SK-N-MC (cell line): ENCODE measurements at regions not wholly inside any gene's neighbourhood (a gene's known extent, or its start where the extent isn't known, plus 50 kb on each side); places are given as distances from the start of the nearest gene placed in this dataset.

Experiments used
- DNase-seq: peaks from one replicate; pipeline ENCODE4 v3.0.0-alpha.2; 2011; ENCODE audit warnings: low read depth, low spot score
- H3K27ac ChIP-seq: fragments of 200-600 bp; sonication (generic); 2 replicates; pipeline ENCODE4 v1.5.1; 2016; ENCODE audit warnings: mixed run types
- H3K36me3 ChIP-seq: fragments of 200-600 bp; sonication (generic); 2 replicates; pipeline ENCODE4 v1.6.1; 2017; ENCODE audit warnings: antibody characterized with exemption, low read length, mixed read lengths; ENCODE audit not compliant: insufficient read depth
- H3K4me3 ChIP-seq: fragments of 200-600 bp; sonication (generic); 2 replicates; pipeline ENCODE4 v1.5.1; 2016
- H3K9ac ChIP-seq: fragments of 200-600 bp; sonication (generic); 2 replicates; pipeline ENCODE4 v1.8.0; 2017; ENCODE audit warnings: mixed run types, mixed read lengths; ENCODE audit not compliant: insufficient read length
- H3K9me3 ChIP-seq: fragments of 200-600 bp; sonication (generic); 2 replicates; pipeline ENCODE4 v1.6.1; 2017; ENCODE audit warnings: low read depth, mild to moderate bottlenecking, antibody characterized with exemption, low read length, moderate library complexity, mixed read lengths
- EZH2 ChIP-seq: fragments of 200-600 bp; sonication (generic); IDR thresholded peaks from one replicate; pipeline ENCODE4 v1.6.1; 2017; ENCODE audit warnings: antibody characterized with exemption
- FOXP2 ChIP-seq: optimal IDR thresholded peaks from 2 replicates; pipeline ENCODE3; 2011; ENCODE audit warnings: mild to moderate bottlenecking, moderate library complexity; ENCODE audit not compliant: insufficient read depth; ENCODE audit errors: extremely low read length, control extremely low read depth
- POLR2AphosphoS5 ChIP-seq: IDR thresholded peaks from 2 replicates; pipeline ENCODE4 v1.6.1; 2012; ENCODE audit warnings: mild to moderate bottlenecking, low read depth, low read length, borderline replicate concordance

- DNase-seq: no peak
- TF ChIP-seq FOXP2: no peak
- Histone ChIP-seq H3K4me3 (no peak overlapping the region), H3K9me3 (no peaks in the 10 kb centered on the region), H3K9ac (no peak overlapping the region), H3K36me3 (no peaks in the 10 kb centered on the region), H3K27ac (no peak overlapping the region)
Measured at GRCh38 chr15:69535101-69535638, 82.6 kb downstream of the RPLP1 start.

GRCh38 chr15:69535998-69536397 lies 83.4 kb downstream of the RPLP1 start:
- Histone ChIP-seq H3K9me3 (no peaks in the 10 kb centered on the region), H3K9ac (no peak overlapping the region), H3K27ac (no peak overlapping the region), H3K36me3 (no peaks in the 10 kb centered on the region), H3K4me3 (no peak overlapping the region)
- TF ChIP-seq FOXP2: no peak
- no peak for TF ChIP-seq POLR2AphosphoS5
- TF ChIP-seq EZH2: no peak
- DNase-seq: no peak

- TF ChIP-seq FOXP2 (no peak), EZH2 (no peak), POLR2AphosphoS5 (no peak)
- Histone ChIP-seq H3K36me3 (no peaks in the 10 kb centered on the region), H3K27ac (no peak overlapping the region), H3K4me3 (no peak overlapping the region), H3K9me3 (no peaks in the 10 kb centered on the region), H3K9ac (no peak overlapping the region)
- DNase-seq: no peak
Measured at GRCh38 chr15:69536726-69537512, 84.3 kb downstream of the RPLP1 start.

- TF ChIP-seq FOXP2: no peak
- Histone ChIP-seq H3K9me3 (no peaks in the 10 kb centered on the region), H3K36me3 (no peaks in the 10 kb centered on the region), H3K9ac (no peak overlapping the region), H3K27ac (no peak overlapping the region), H3K4me3 (no peak overlapping the region)
- DNase-seq: no peak
Measured at GRCh38 chr15:69537901-69538300, 85.3 kb downstream of the RPLP1 start.

GRCh38 chr15:69538379-69538778 lies 85.8 kb downstream of the RPLP1 start:
- TF ChIP-seq EZH2 (no peak), FOXP2 (no peak), POLR2AphosphoS5 (no peak)
- no peaks in the 10 kb centered on the region for H3K9me3 ChIP-seq
- H3K9ac ChIP-seq: no peak overlapping the region
- no peak overlapping the region for H3K27ac ChIP-seq
- H3K4me3 ChIP-seq: no peak overlapping the region
- no peaks in the 10 kb centered on the region for H3K36me3 ChIP-seq
- no peak for DNase-seq

GRCh38 chr15:69539345-69539744 lies 86.7 kb downstream of the RPLP1 start:
- DNase-seq: no peak
- no peak overlapping the region for H3K4me3 ChIP-seq

GRCh38 chr15:69540622-69541021 lies 88.0 kb downstream of the RPLP1 start:
- Histone ChIP-seq H3K9ac (no peak overlapping the region), H3K36me3 (no peaks in the 10 kb centered on the region), H3K9me3 (no peaks in the 10 kb centered on the region), H3K4me3 (no peak overlapping the region), H3K27ac (no peak overlapping the region)
- TF ChIP-seq FOXP2 (no peak), POLR2AphosphoS5 (no peak), EZH2 (no peak)
- no peak for DNase-seq

More at GRCh38 chr15:69539345-69539744, 86.7 kb downstream of the RPLP1 start:
- no peaks in the 10 kb centered on the region for H3K36me3 ChIP-seq
- no peak overlapping the region for H3K9ac ChIP-seq
- no peak overlapping the region for H3K27ac ChIP-seq
- no peaks in the 10 kb centered on the region for H3K9me3 ChIP-seq
- TF ChIP-seq POLR2AphosphoS5 (no peak), FOXP2 (no peak)

- TF ChIP-seq POLR2AphosphoS5 (no peak), FOXP2 (no peak), EZH2 (no peak)
- Histone ChIP-seq H3K4me3 (no peak overlapping the region), H3K9me3 (no peaks in the 10 kb centered on the region), H3K36me3 (no peaks in the 10 kb centered on the region), H3K27ac (no peak overlapping the region), H3K9ac (no peak overlapping the region)
- no peak for DNase-seq
Measured at GRCh38 chr15:69542028-69542427, 89.4 kb downstream of the RPLP1 start.
